SK-N-SH treated with all-trans-retinoic acid at 6 μM for 48 hours (cell line): ENCODE measurements at regions not wholly inside any gene's neighbourhood (a gene's known extent, or its start where the extent isn't known, plus 50 kb on each side); places are given as distances from the start of the nearest gene placed in this dataset.

Source experiments
- CREB5 ChIP-seq: fragments of 250-450 bp; sonication (Bioruptor Pico); IDR thresholded peaks from 2 replicates; pipeline ENCODE4 v1.5.1; 2020; ENCODE audit warnings: low read depth, mild to moderate bottlenecking, moderate library complexity
- SNAI2 ChIP-seq: fragments of 250-450 bp; sonication (Bioruptor Pico); IDR thresholded peaks from 2 replicates; pipeline ENCODE4 v1.5.0; 2020; ENCODE audit warnings: mild to moderate bottlenecking, moderate library complexity
- ZFP3 ChIP-seq: fragments of 250-450 bp; sonication (Bioruptor Pico); IDR thresholded peaks from 2 replicates; pipeline ENCODE4 v1.5.0; 2020; ENCODE audit warnings: mild to moderate bottlenecking, moderate library complexity

GRCh38 chr10:121232494-121232893, 365.8 kb downstream of the FGFR2 start:
- no peak for TF ChIP-seq SNAI2
- TF ChIP-seq CREB5 (CRISPR knock-in tag): no peak
- no peak for TF ChIP-seq ZFP3
